Sigmoid colon (tissue), 3 donors: ENCODE measurements at regions not wholly inside any gene's neighbourhood (a gene's known extent, or its start where the extent isn't known, plus 50 kb on each side); places are given as distances from the start of the nearest gene placed in this dataset.

ENCODE experiments used
- CTCF ChIP-seq, 4 experiments: fragments of 450-650 bp in 3 of 4; fragments of 200-600 bp in 1 of 4; IDR thresholded peaks; one replicate each; pipeline ENCODE4 v1.5.1; 2016 to 2019; ENCODE audit warnings: antibody characterized with exemption in 4 of 4, mild to moderate bottlenecking in 3 of 4, moderate library complexity in 2 of 4
- POLR2A ChIP-seq, 2 donors: fragments of 450-650 bp; IDR thresholded peaks; one replicate each; pipeline ENCODE4 v1.6.1; 2016; ENCODE audit warnings: antibody characterized with exemption in 2 of 2, mild to moderate bottlenecking in 2 of 2, moderate library complexity in 2 of 2

- TF ChIP-seq CTCF (IDR thresholded peaks at IDR 0.05): no peak
- no peak for TF ChIP-seq POLR2A (IDR thresholded peaks at IDR 0.05)
These were observed 477.5 kb downstream of the SLITRK6 start for GRCh38 chr13:85321734-85322133.
